ENCODE measurements at regions not wholly inside any gene's neighbourhood (a gene's known extent, or its start where the extent isn't known, plus 50 kb on each side); places are given as distances from the start of the nearest gene placed in this dataset.

GRCh38 chr6:168388641-168389633, 52.0 kb upstream of the SMOC2 start:
- DNase-seq (ENCODE audit: insufficient read length, low spot score) (no peak), FAIRE-seq (no peak)
- TF ChIP-seq TAF1 (IDR thresholded peaks at IDR 0.05; ENCODE audit: low read depth, low read length) (no peak), POU2F2 (IDR thresholded peaks at IDR 0.05; ENCODE audit: low read depth, low read length) (no peak), POLR2AphosphoS5 (IDR thresholded peaks at IDR 0.05; ENCODE audit: low read depth, low read length) (no peak), SPI1 (IDR thresholded peaks at IDR 0.05; ENCODE audit: low read depth, low read length) (no peak), POLR2A (IDR thresholded peaks at IDR 0.05; ENCODE audit: low read depth, low read length) (no peak), PAX5 (IDR thresholded peaks at IDR 0.05; ENCODE audit: insufficient read depth, low read length, severe bottlenecking) (no peak)

- no peak for TF ChIP-seq SPI1 (IDR thresholded peaks at IDR 0.05; ENCODE audit: low read depth, low read length)
- TF ChIP-seq POLR2AphosphoS5 (IDR thresholded peaks at IDR 0.05; ENCODE audit: low read depth, low read length): no peak
- TF ChIP-seq POLR2A (IDR thresholded peaks at IDR 0.05; ENCODE audit: low read depth, low read length): no peak
- TF ChIP-seq TAF1 (IDR thresholded peaks at IDR 0.05; ENCODE audit: low read depth, low read length): no peak
- TF ChIP-seq PAX5 (IDR thresholded peaks at IDR 0.05; ENCODE audit: insufficient read depth, low read length, severe bottlenecking): no peak
- no peak for TF ChIP-seq POU2F2 (IDR thresholded peaks at IDR 0.05; ENCODE audit: low read depth, low read length)
Observed at GRCh38 chr6:168390749-168391420, 50.1 kb upstream of the SMOC2 start.

More at GRCh38 chr6:168390749-168391420, 50.1 kb upstream of the SMOC2 start:
- FAIRE-seq (no peak), DNase-seq (ENCODE audit: insufficient read length, low spot score) (no peak)
